A673 (cell line): ENCODE measurements at regions not wholly inside any gene's neighbourhood (a gene's known extent, or its start where the extent isn't known, plus 50 kb on each side); places are given as distances from the start of the nearest gene placed in this dataset.

Experiments
- BruUV-seq: library from RNA; stranded (reverse); fragments of 400-500 nt; replicated peaks from 2 replicates; lab custom pipeline; 2021; lab: Mats Ljungman, UMichigan
- CTCF ChIA-PET: fragments of 300-600 bp; sonication (Branson Sonifier 250); formaldehyde crosslinking; loops from one replicate; lab custom pipeline; 2022; ENCODE audit warnings: antibody characterized with exemption; lab: Charles Lee
- POLR2A ChIA-PET: fragments of 300-600 bp; sonication (Branson Sonifier 250); formaldehyde crosslinking; loops from one replicate; lab custom pipeline; 2022; ENCODE audit warnings: antibody characterized with exemption; ENCODE audit not compliant: low non-redundant PET; lab: Charles Lee
- DNase-seq: peaks from one replicate; pipeline ENCODE4 v3.0.0-alpha.2; 2015; ENCODE audit warnings: low spot score
- H3K27ac ChIP-seq: fragments of 200-600 bp; sonication (generic); 2 replicates; pipeline ENCODE4 v1.5.1; 2016; ENCODE audit warnings: mixed run types, low read depth, mild to moderate bottlenecking, mixed read lengths, antibody characterized with exemption, low read length; ENCODE audit not compliant: poor library complexity, severe bottlenecking
- H3K27me3 ChIP-seq: fragments of 200-600 bp; sonication (generic); replicated peaks from 2 replicates; pipeline ENCODE4 v1.6.1; 2017; ENCODE audit warnings: mixed run types, low read depth, mild to moderate bottlenecking, mixed read lengths, antibody characterized with exemption, low read length; ENCODE audit not compliant: insufficient read depth, poor library complexity
- H3K36me3 ChIP-seq: fragments of 200-600 bp; sonication (generic); 2 replicates; pipeline ENCODE4 v1.6.1; 2016; ENCODE audit warnings: mixed run types, mild to moderate bottlenecking, mixed read lengths, antibody characterized with exemption, low read length; ENCODE audit not compliant: insufficient read depth, poor library complexity, severe bottlenecking
- H3K4me1 ChIP-seq: fragments of 200-600 bp; sonication (generic); 2 replicates; pipeline ENCODE4 v1.6.1; 2017; ENCODE audit warnings: mixed run types, mild to moderate bottlenecking, mixed read lengths, antibody characterized with exemption, low read length; ENCODE audit not compliant: insufficient read depth, poor library complexity, severe bottlenecking
- H3K4me3 ChIP-seq: fragments of 200-600 bp; sonication (generic); 2 replicates; pipeline ENCODE4 v1.5.1; 2016; ENCODE audit warnings: low read depth, mixed run types, mild to moderate bottlenecking, mixed read lengths, low read length; ENCODE audit not compliant: poor library complexity, severe bottlenecking
- H3K9me3 ChIP-seq: fragments of 200-600 bp; sonication (generic); 2 replicates; pipeline ENCODE4 v1.6.1; 2016; ENCODE audit warnings: mixed run types, low read depth, mild to moderate bottlenecking, mixed read lengths, antibody characterized with exemption, low read length; ENCODE audit not compliant: poor library complexity, severe bottlenecking
- EZH2 ChIP-seq: fragments of 200-600 bp; sonication (generic); IDR thresholded peaks from 2 replicates; pipeline ENCODE4 v1.6.1; 2017; ENCODE audit warnings: borderline replicate concordance, low read depth, mild to moderate bottlenecking, mixed read lengths, antibody characterized with exemption, low read length; ENCODE audit not compliant: poor library complexity, severe bottlenecking
- intact Hi-C: fragments of 100-400 bp; cut with micrococcal nuclease; formaldehyde crosslinking; loops from one replicate; pipeline ENCODE4 v1.10.0; 2022; ENCODE audit not compliant: unreplicated experiment
- TF ChIP-seq, protein P1 (sequence below): fragments of 300-800, 200-600 bp; sonication (generic); conservative IDR thresholded peaks from 2 replicates; pipeline ENCODE4 v1.5.1; 2017; ENCODE audit warnings: low read depth, mild to moderate bottlenecking, antibody characterized with exemption, low read length, moderate library complexity, mixed read lengths

GRCh38 chr16:54719624-54720023, 211.0 kb upstream of the IRX5 start:
- TF ChIP-seq, protein P1, sequence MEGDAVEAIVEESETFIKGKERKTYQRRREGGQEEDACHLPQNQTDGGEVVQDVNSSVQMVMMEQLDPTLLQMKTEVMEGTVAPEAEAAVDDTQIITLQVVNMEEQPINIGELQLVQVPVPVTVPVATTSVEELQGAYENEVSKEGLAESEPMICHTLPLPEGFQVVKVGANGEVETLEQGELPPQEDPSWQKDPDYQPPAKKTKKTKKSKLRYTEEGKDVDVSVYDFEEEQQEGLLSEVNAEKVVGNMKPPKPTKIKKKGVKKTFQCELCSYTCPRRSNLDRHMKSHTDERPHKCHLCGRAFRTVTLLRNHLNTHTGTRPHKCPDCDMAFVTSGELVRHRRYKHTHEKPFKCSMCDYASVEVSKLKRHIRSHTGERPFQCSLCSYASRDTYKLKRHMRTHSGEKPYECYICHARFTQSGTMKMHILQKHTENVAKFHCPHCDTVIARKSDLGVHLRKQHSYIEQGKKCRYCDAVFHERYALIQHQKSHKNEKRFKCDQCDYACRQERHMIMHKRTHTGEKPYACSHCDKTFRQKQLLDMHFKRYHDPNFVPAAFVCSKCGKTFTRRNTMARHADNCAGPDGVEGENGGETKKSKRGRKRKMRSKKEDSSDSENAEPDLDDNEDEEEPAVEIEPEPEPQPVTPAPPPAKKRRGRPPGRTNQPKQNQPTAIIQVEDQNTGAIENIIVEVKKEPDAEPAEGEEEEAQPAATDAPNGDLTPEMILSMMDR = no peak
- no peak for TF ChIP-seq EZH2
- H3K4me3 ChIP-seq = no peak overlapping the region

DNA sequence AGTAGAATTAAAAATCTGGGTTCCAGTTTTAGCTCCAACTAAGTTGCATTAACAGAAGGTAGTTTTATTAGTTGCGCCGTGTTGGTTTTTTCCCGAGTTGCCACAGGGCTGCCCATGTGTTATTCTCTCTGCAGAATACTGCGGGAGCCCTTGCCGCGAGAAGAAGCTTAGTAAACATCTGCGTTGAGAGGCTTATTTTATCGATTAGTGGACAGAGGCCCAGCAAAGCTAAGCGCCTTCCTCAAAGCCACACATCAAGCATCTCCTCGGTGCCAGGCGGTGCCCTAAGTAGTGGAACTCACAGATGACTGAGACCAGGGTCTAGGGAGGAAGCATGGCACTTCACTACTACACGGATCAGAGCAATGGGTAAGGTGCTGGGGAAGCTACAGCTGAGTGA, 212.3 kb upstream of the IRX5 start:
- Histone ChIP-seq H3K4me3 (no peak overlapping the region), H3K4me1 (no peaks in the 10 kb centered on the region), H3K9me3 (no peaks in the 10 kb centered on the region), H3K27ac (no peak overlapping the region), H3K36me3 (no peaks in the 10 kb centered on the region), H3K27me3 (no peaks in the 10 kb centered on the region)
- TF ChIP-seq EZH2 = no peak
- TF ChIP-seq, protein P1 = no peak
- ChIA-PET CTCF (interaction anchor here (0.6 kb wide), 1 partner anchor 591 kb away, joined by 8 read pairs; no protein-coding TSS in a partner anchor), POLR2A (no interaction called here)
- BruUV-seq = no TSS peak
- DNase-seq = no peak
- intact Hi-C loops = no loop called here

More at GRCh38 chr16:54719624-54720023, 211.0 kb upstream of the IRX5 start:
- Histone ChIP-seq H3K36me3 (no peaks in the 10 kb centered on the region), H3K4me1 (no peaks in the 10 kb centered on the region), H3K9me3 (no peaks in the 10 kb centered on the region), H3K27ac (no peak overlapping the region), H3K27me3 (no peaks in the 10 kb centered on the region)
- intact Hi-C loops = no loop called here
- peak; percentile 5 for DNase-seq
- POLR2A ChIA-PET = no interaction called here
- CTCF ChIA-PET = no interaction called here
- no TSS peak for BruUV-seq

DNA sequence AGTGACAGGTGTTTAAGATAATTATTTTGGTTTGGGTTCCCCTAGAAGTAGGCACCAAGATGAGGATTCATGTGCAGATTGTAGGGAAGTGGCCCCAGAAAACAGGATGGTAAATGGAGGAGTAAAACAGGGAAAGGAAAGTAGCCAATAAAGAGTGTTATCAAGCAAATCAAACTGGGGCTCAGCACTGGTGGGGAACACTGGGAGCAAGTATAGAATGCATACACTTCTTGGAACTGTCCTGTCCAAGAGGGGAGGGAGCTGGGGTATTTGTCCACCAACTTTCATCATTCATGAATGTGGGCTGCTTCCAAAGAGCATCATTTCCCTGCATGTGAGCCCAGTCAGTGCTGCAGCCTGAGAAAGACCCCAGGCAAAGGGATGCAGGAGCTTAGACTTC, 215.7 kb upstream of the IRX5 start:
- POLR2A ChIA-PET = no interaction called here

More for the DNA sequence above, 215.7 kb upstream of the IRX5 start:
- H3K36me3 ChIP-seq = no peaks in the 10 kb centered on the region
- no peak overlapping the region for H3K4me3 ChIP-seq
- TF ChIP-seq, protein P1 = no peak
- H3K9me3 ChIP-seq = no peaks in the 10 kb centered on the region
- intact Hi-C loops = no loop called here
- no peak for DNase-seq
- BruUV-seq = no TSS peak
- CTCF ChIA-PET = interaction anchor here (0.7 kb wide), 1 partner anchor 32 kb away, joined by 3 read pairs; no protein-coding TSS in a partner anchor
- H3K27ac ChIP-seq = no peak overlapping the region
- no peaks in the 10 kb centered on the region for H3K27me3 ChIP-seq
- no peaks in the 10 kb centered on the region for H3K4me1 ChIP-seq
